ENCODE measurements at regions not wholly inside any gene's neighbourhood (a gene's known extent, or its start where the extent isn't known, plus 50 kb on each side); places are given as distances from the start of the nearest gene placed in this dataset.

DNA sequence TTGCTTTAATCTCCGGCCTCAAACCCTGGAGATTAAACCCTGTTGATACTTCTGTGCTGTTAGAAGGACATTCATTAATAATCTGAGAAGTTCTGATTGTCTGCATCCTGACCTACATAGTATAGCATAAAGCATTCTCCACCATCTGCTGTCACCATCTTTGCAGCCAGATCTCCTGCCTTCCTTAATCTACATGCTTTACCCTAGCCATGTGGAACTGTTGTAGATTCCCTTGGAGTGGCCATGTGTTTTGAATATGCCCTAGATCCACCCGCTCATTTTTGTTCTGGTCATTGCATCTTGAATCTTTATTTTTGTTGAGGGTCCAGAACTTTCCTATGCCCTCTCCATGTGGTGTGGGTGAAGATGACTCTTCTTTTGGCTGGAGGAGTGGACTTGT is 110.3 kb downstream of the OXSM start:
- TF ChIP-seq, protein P1, sequence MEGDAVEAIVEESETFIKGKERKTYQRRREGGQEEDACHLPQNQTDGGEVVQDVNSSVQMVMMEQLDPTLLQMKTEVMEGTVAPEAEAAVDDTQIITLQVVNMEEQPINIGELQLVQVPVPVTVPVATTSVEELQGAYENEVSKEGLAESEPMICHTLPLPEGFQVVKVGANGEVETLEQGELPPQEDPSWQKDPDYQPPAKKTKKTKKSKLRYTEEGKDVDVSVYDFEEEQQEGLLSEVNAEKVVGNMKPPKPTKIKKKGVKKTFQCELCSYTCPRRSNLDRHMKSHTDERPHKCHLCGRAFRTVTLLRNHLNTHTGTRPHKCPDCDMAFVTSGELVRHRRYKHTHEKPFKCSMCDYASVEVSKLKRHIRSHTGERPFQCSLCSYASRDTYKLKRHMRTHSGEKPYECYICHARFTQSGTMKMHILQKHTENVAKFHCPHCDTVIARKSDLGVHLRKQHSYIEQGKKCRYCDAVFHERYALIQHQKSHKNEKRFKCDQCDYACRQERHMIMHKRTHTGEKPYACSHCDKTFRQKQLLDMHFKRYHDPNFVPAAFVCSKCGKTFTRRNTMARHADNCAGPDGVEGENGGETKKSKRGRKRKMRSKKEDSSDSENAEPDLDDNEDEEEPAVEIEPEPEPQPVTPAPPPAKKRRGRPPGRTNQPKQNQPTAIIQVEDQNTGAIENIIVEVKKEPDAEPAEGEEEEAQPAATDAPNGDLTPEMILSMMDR (IDR thresholded peaks at IDR 0.05), result no peak
- TF ChIP-seq POLR2A (IDR thresholded peaks at IDR 0.05), result no peak
